OCI-LY3 (cell line): ENCODE measurements at regions not wholly inside any gene's neighbourhood (a gene's known extent, or its start where the extent isn't known, plus 50 kb on each side); places are given as distances from the start of the nearest gene placed in this dataset.

ENCODE experiments used
- EZH2phosphoT487 ChIP-seq: fragments of 200-600 bp; shearing (Covaris generic); IDR thresholded peaks from 2 replicates; pipeline ENCODE4 v1.6.1; 2018; ENCODE audit warnings: antibody characterized with exemption, mixed run types, low read depth
- TF ChIP-seq, protein P1 (sequence below): fragments of 200-600, 300-600 bp; sonication (generic); IDR thresholded peaks from 2 replicates; pipeline ENCODE4 v1.5.1; 2014; ENCODE audit warnings: antibody characterized with exemption, low read length, low read depth

DNA sequence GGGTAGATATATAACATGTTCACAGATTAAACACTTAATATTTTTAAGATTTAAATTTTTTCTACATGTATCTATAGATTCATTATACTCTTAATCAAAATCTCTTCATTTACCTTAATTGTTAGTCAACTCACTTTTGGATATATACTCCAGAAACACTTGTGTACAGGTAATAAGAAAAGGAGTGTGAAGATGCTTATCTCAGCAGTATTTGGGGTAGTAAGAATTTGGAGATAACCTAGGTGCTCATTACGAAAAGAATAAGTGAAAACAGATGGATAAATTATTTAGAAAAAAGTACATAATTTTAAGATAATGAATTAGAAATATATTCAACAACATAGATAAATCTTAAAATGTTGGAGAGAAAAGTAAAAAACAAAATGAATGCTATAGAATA is 226.5 kb upstream of the PLSCR5 start:
- TF ChIP-seq, protein P1, sequence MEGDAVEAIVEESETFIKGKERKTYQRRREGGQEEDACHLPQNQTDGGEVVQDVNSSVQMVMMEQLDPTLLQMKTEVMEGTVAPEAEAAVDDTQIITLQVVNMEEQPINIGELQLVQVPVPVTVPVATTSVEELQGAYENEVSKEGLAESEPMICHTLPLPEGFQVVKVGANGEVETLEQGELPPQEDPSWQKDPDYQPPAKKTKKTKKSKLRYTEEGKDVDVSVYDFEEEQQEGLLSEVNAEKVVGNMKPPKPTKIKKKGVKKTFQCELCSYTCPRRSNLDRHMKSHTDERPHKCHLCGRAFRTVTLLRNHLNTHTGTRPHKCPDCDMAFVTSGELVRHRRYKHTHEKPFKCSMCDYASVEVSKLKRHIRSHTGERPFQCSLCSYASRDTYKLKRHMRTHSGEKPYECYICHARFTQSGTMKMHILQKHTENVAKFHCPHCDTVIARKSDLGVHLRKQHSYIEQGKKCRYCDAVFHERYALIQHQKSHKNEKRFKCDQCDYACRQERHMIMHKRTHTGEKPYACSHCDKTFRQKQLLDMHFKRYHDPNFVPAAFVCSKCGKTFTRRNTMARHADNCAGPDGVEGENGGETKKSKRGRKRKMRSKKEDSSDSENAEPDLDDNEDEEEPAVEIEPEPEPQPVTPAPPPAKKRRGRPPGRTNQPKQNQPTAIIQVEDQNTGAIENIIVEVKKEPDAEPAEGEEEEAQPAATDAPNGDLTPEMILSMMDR = no peak
- no peak for TF ChIP-seq EZH2phosphoT487
